Cardiac muscle cell (in vitro differentiated cells and primary cell): ENCODE measurements at regions not wholly inside any gene's neighbourhood (a gene's known extent, or its start where the extent isn't known, plus 50 kb on each side); places are given as distances from the start of the nearest gene placed in this dataset.

Experiments used
- DNase-seq, 2 donors: peaks; one replicate each; pipeline versions ENCODE4 v3.0.0 to v3.0.0-alpha.2; 2010 to 2017; ENCODE audit warnings: low read depth in 1 of 2, low spot score in 1 of 2
- H3K27ac ChIP-seq: fragments of 200-600 bp; sonication (generic); 2 replicates; pipeline ENCODE4 v1.5.1; 2016
- H3K27me3 ChIP-seq: fragments of 200-600 bp; sonication (generic); 2 replicates; pipeline ENCODE4 v1.6.0; 2016; ENCODE audit warnings: control low read depth
- H3K36me3 ChIP-seq: fragments of 200-600 bp; sonication (generic); 2 replicates; pipeline ENCODE4 v1.5.1; 2016; ENCODE audit warnings: control low read depth
- H3K4me1 ChIP-seq: fragments of 200-600 bp; sonication (generic); 2 replicates; pipeline ENCODE4 v1.8.1; 2017; ENCODE audit warnings: low read depth, mild to moderate bottlenecking, mixed run types
- H3K4me3 ChIP-seq: fragments of 200-600 bp; sonication (generic); 2 replicates; pipeline ENCODE4 v1.5.1; 2016; ENCODE audit warnings: mild to moderate bottlenecking
- H3K9me3 ChIP-seq: fragments of 200-600 bp; sonication (generic); 2 replicates; pipeline ENCODE4 v1.5.1; 2017; ENCODE audit warnings: low read depth, mild to moderate bottlenecking, control low read depth
- TF ChIP-seq, protein P1 (sequence below): IDR thresholded peaks from 2 replicates; pipeline ENCODE4 v1.5.1; 2012; ENCODE audit warnings: low read depth, mild to moderate bottlenecking, low read length

DNA sequence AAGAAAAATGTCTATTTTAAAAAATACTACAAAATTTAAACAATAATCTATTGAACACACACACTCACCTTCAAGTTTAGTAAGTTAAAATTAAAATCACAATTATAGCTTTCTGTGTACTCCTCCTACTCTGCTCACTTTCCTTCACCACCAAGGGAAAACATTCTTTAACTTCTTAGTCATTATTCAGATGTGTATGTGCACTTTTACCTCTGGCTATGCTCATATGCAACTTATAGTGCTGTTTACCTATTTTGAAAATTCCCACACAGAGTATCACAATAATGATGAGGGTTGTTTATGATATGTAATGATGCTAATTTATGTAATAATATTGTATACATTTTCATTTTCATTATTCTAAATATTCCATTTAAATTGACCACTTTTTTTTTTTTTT is 661.4 kb downstream of the MRPL39 start:
- Histone ChIP-seq H3K9me3 (no peaks in the 10 kb centered on the region), H3K27me3 (no peaks in the 10 kb centered on the region), H3K4me3 (no peak overlapping the region), H3K27ac (no peak overlapping the region), H3K4me1 (no peaks in the 10 kb centered on the region), H3K36me3 (no peaks in the 10 kb centered on the region)
- TF ChIP-seq, protein P1, sequence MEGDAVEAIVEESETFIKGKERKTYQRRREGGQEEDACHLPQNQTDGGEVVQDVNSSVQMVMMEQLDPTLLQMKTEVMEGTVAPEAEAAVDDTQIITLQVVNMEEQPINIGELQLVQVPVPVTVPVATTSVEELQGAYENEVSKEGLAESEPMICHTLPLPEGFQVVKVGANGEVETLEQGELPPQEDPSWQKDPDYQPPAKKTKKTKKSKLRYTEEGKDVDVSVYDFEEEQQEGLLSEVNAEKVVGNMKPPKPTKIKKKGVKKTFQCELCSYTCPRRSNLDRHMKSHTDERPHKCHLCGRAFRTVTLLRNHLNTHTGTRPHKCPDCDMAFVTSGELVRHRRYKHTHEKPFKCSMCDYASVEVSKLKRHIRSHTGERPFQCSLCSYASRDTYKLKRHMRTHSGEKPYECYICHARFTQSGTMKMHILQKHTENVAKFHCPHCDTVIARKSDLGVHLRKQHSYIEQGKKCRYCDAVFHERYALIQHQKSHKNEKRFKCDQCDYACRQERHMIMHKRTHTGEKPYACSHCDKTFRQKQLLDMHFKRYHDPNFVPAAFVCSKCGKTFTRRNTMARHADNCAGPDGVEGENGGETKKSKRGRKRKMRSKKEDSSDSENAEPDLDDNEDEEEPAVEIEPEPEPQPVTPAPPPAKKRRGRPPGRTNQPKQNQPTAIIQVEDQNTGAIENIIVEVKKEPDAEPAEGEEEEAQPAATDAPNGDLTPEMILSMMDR, result no peak
- no peak for DNase-seq

DNA sequence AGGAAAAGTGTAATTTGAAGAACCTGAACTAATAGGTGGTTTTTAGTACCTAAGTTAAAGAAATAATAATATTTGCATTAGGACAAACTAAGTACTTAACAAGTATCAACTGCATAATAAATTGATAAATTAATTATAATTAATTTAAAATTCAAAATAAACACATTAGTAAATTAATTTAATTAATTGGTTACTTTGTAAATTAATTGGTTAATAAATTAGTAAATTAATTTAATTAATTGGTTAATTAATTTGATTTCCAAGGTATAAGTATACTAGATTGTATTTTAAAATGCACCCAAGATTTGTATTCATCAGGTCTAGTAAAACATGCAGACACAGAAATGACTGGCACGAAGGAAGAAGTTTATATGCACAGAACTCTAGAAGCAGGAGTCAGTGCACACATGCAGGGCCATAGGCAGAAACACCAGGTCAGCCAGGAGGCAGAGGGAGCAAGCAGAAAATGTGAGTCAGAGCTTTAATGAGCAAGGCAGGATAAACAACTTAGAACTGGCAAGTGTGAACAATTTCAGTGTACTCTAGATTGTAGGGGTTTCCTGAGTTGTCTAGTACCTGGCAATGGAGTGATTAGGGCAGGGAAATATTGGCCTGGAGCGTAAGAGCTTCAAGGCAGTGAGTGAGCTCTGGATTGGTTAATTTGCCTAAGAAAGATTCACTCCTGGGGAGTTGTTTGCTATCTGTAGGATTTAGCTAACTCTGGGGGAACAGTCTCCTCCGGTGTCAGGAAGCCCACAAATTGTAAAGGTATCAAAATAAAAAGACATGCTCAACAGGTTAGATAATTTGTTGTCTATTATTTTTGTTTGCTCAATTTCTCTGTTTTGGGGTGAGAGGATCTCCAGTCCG is 665.7 kb downstream of the MRPL39 start:
- H3K4me3 ChIP-seq, result no peak overlapping the region
- DNase-seq, result no peak
- TF ChIP-seq, protein P1, result no peak
- no peak overlapping the region for H3K27ac ChIP-seq
- H3K36me3 ChIP-seq, result no peaks in the 10 kb centered on the region
- H3K9me3 ChIP-seq, result no peaks in the 10 kb centered on the region
- H3K27me3 ChIP-seq, result no peaks in the 10 kb centered on the region
- H3K4me1 ChIP-seq, result no peaks in the 10 kb centered on the region

DNA sequence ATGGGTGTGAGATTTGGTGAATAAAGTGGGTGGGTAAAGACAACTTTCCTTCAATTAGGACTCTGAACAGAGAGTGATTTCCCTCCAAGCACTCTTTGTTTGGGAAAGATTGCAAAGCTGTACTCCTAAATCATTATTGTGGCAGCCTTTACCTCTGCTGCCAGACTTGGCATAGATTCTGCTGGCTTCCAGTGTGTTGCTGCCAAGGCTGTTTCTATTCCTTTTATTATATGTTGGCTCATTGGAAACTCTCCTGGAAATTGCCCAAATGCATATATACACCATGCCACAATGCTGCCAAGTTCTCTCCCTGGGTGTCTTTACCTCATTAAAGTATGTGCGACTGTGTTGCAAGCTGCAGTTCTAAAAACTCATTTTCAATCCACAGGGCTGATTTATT is 668.0 kb downstream of the MRPL39 start:
- Histone ChIP-seq H3K4me1 (no peaks in the 10 kb centered on the region), H3K4me3 (no peak overlapping the region), H3K27me3 (no peaks in the 10 kb centered on the region), H3K9me3 (no peaks in the 10 kb centered on the region), H3K27ac (no peak overlapping the region), H3K36me3 (no peaks in the 10 kb centered on the region)
- DNase-seq, result no peak
- TF ChIP-seq, protein P1, result no peak

DNA sequence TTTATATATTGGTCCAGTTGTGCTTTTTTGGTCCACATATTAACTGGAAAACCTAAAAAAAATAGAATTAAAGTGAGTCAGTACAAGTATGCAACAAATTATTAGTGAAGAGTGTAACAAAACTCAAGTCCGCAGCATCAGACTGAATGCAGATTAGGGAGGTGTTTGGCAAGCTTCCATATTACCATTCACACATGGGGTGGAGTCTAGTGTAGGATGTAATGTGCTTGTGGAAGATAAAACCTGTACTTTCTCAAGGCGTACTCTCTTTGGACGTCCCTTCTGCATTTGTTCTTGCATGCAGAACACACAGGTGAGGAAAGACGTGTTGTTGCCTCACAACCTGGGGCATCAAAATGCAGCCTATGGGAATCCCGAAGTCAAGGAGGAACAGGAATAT is 668.7 kb downstream of the MRPL39 start:
- H3K9me3 ChIP-seq, result no peaks in the 10 kb centered on the region
- H3K27ac ChIP-seq, result no peak overlapping the region
- no peak overlapping the region for H3K4me3 ChIP-seq
- TF ChIP-seq, protein P1, result no peak
- H3K27me3 ChIP-seq, result no peaks in the 10 kb centered on the region
- no peak for DNase-seq
- no peaks in the 10 kb centered on the region for H3K4me1 ChIP-seq
- no peaks in the 10 kb centered on the region for H3K36me3 ChIP-seq

GRCh38 chr21:24935991-24936390 is 671.3 kb downstream of the MRPL39 start:
- Histone ChIP-seq H3K27me3 (no peaks in the 10 kb centered on the region), H3K4me1 (no peaks in the 10 kb centered on the region), H3K9me3 (no peaks in the 10 kb centered on the region), H3K4me3 (no peak overlapping the region), H3K36me3 (no peaks in the 10 kb centered on the region), H3K27ac (no peak overlapping the region)
- TF ChIP-seq, protein P1, result no peak
- no peak for DNase-seq
